Mammary epithelial cell (primary cell): ENCODE measurements at regions not wholly inside any gene's neighbourhood (a gene's known extent, or its start where the extent isn't known, plus 50 kb on each side); places are given as distances from the start of the nearest gene placed in this dataset.

ENCODE experiments used
- CTCF ChIP-seq, 2 donors: IDR thresholded peaks in 1 of 2; conservative IDR thresholded peaks in 1 of 2; 2 replicates each; pipeline ENCODE4 v1.5.1; 2011 to 2012; ENCODE audit warnings: inconsistent platforms in 2 of 2, low read length in 2 of 2, mild to moderate bottlenecking in 2 of 2, control low read depth in 1 of 2, low read depth in 1 of 2; ENCODE audit not compliant: insufficient read depth in 1 of 2; ENCODE audit errors: extremely low read depth in 1 of 2
- EZH2 ChIP-seq: IDR thresholded peaks from 2 replicates; pipeline ENCODE4 v1.6.1; 2012; ENCODE audit warnings: low read length, inconsistent platforms, borderline replicate concordance

GRCh38 chr4:149183638-149184037, 632.0 kb downstream of the IQCM start:
- TF ChIP-seq EZH2: no peak
- no peak for TF ChIP-seq CTCF (conservative IDR thresholded peaks at IDR 0.05 in 1 of 2, IDR thresholded peaks at IDR 0.05 in 1 of 2; ENCODE audit: extremely low read depth in 1 of 2, insufficient read depth in 1 of 2, low read depth in 1 of 2, low read length in 2 of 2)
